ENCODE measurements at regions not wholly inside any gene's neighbourhood (a gene's known extent, or its start where the extent isn't known, plus 50 kb on each side); places are given as distances from the start of the nearest gene placed in this dataset.

DNA sequence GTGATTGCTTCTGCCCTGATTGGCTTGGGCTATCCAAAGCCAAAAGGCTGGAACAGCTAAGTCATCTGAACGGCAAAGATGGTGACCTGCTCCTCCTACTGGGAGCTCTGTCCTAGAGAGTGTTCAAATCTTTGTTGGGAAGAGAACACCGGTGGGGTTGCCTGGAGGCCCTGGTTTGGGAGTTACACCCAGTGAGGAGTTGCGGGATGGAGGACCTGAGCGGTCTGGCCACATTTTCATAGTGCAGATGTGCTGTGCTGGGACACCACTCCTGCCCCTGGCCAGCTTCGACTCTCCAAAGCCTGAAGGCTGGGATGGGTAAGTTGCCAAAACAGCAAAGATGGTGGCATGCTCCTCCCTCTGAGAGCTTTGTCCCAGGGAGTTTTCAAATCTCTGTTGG, 795.4 kb downstream of the TRHDE start:
- Histone ChIP-seq H3K79me2 (ENCODE audit: insufficient read depth, low read length) (no peaks in the 10 kb centered on the region), H3K4me2 (ENCODE audit: insufficient read depth, low read length) (no peak overlapping the region), H3K4me1 (ENCODE audit: insufficient read depth, low read length) (no peaks in the 10 kb centered on the region), H3K27me3 (ENCODE audit: insufficient read depth, low read length) (no peaks in the 10 kb centered on the region), H4K20me1 (ENCODE audit: insufficient read depth, low read length) (no peaks in the 10 kb centered on the region), H2AFZ (ENCODE audit: low read length) (no peak overlapping the region), H3K27ac (ENCODE audit: low read depth, low read length) (no peak overlapping the region), H3K4me3 (ENCODE audit: insufficient read depth, low read length) (no peak overlapping the region), H3K36me3 (ENCODE audit: insufficient read depth, low read length) (no peaks in the 10 kb centered on the region), H3K9me3 (ENCODE audit: low read depth, low read length) (peaks cover 2% of the 10 kb centered on the region)
- TF ChIP-seq CTCF (IDR thresholded peaks at IDR 0.05; ENCODE audit: extremely low read depth, low read depth, low read length), result no peak
- no peak for DNase-seq (ENCODE audit: insufficient read length, low spot score, missing footprints)

GRCh38 chr12:73072214-73072613, 800.0 kb downstream of the TRHDE start:
- no peaks in the 10 kb centered on the region for H3K36me3 ChIP-seq (ENCODE audit: insufficient read depth, low read length)
- H3K4me1 ChIP-seq (ENCODE audit: insufficient read depth, low read length), result no peaks in the 10 kb centered on the region
- no peak overlapping the region for H3K4me2 ChIP-seq (ENCODE audit: insufficient read depth, low read length)
- no peaks in the 10 kb centered on the region for H3K79me2 ChIP-seq (ENCODE audit: insufficient read depth, low read length)
- no peaks in the 10 kb centered on the region for H3K27me3 ChIP-seq (ENCODE audit: insufficient read depth, low read length)
- H3K9me3 ChIP-seq (ENCODE audit: low read depth, low read length), result peaks cover 1% of the 10 kb centered on the region
- no peak overlapping the region for H3K27ac ChIP-seq (ENCODE audit: low read depth, low read length)
- no peaks in the 10 kb centered on the region for H4K20me1 ChIP-seq (ENCODE audit: insufficient read depth, low read length)
- DNase-seq (ENCODE audit: insufficient read length, low spot score, missing footprints), result no peak
- H3K4me3 ChIP-seq (ENCODE audit: insufficient read depth, low read length), result no peak overlapping the region
- no peak overlapping the region for H2AFZ ChIP-seq (ENCODE audit: low read length)
- no peak for TF ChIP-seq CTCF (IDR thresholded peaks at IDR 0.05; ENCODE audit: extremely low read depth, low read depth, low read length)

- H3K4me3 ChIP-seq (ENCODE audit: insufficient read depth, low read length), result no peak overlapping the region
- no peaks in the 10 kb centered on the region for H4K20me1 ChIP-seq (ENCODE audit: insufficient read depth, low read length)
- TF ChIP-seq CTCF (IDR thresholded peaks at IDR 0.05; ENCODE audit: extremely low read depth, low read depth, low read length), result no peak
Observed at GRCh38 chr12:73076760-73077159, 804.6 kb downstream of the TRHDE start.

DNA sequence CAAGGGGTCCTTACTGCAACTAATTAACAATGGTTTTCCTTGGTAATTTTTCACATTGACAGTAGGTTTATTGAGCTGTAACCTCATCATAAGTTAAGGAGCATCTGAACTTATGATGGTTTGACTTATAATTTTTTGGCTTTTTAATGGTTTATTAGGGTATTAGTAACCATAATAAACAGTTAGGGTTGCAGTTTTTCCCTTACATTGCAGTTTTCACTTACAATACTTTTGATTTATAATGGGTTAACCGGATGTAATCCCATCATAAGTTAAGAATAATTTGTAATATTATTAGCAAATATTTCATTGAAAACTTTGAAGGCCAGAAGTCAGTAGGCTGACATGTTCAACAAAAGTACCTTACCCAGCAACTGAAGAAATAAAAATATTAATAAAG, 811.6 kb downstream of the TRHDE start:
- Histone ChIP-seq H3K4me3 (ENCODE audit: insufficient read depth, low read length) (no peak overlapping the region), H3K4me2 (ENCODE audit: insufficient read depth, low read length) (no peak overlapping the region), H3K4me1 (ENCODE audit: insufficient read depth, low read length) (no peaks in the 10 kb centered on the region), H3K79me2 (ENCODE audit: insufficient read depth, low read length) (no peaks in the 10 kb centered on the region), H3K27me3 (ENCODE audit: insufficient read depth, low read length) (no peaks in the 10 kb centered on the region), H3K9me3 (ENCODE audit: low read depth, low read length) (no peaks in the 10 kb centered on the region), H4K20me1 (ENCODE audit: insufficient read depth, low read length) (no peaks in the 10 kb centered on the region), H3K27ac (ENCODE audit: low read depth, low read length) (no peak overlapping the region), H3K36me3 (ENCODE audit: insufficient read depth, low read length) (no peaks in the 10 kb centered on the region), H2AFZ (ENCODE audit: low read length) (no peak overlapping the region)
- no peak for DNase-seq (ENCODE audit: insufficient read length, low spot score, missing footprints)
- no peak for TF ChIP-seq CTCF (IDR thresholded peaks at IDR 0.05; ENCODE audit: extremely low read depth, low read depth, low read length)

More at GRCh38 chr12:73076760-73077159, 804.6 kb downstream of the TRHDE start:
- H3K79me2 ChIP-seq (ENCODE audit: insufficient read depth, low read length), result no peaks in the 10 kb centered on the region
- no peaks in the 10 kb centered on the region for H3K27me3 ChIP-seq (ENCODE audit: insufficient read depth, low read length)
- no peak overlapping the region for H3K4me2 ChIP-seq (ENCODE audit: insufficient read depth, low read length)
- H3K36me3 ChIP-seq (ENCODE audit: insufficient read depth, low read length), result no peaks in the 10 kb centered on the region
- no peak overlapping the region for H3K27ac ChIP-seq (ENCODE audit: low read depth, low read length)
- no peak overlapping the region for H2AFZ ChIP-seq (ENCODE audit: low read length)
- no peaks in the 10 kb centered on the region for H3K4me1 ChIP-seq (ENCODE audit: insufficient read depth, low read length)
- H3K9me3 ChIP-seq (ENCODE audit: low read depth, low read length), result no peaks in the 10 kb centered on the region
- DNase-seq (ENCODE audit: insufficient read length, low spot score, missing footprints), result no peak

Data from osteoblast (primary cell).